Muscle layer of colon (tissue), 2 donors: ENCODE measurements at regions not wholly inside any gene's neighbourhood (a gene's known extent, or its start where the extent isn't known, plus 50 kb on each side); places are given as distances from the start of the nearest gene placed in this dataset.

Experiments
- H3K27ac ChIP-seq: one replicate; pipeline ENCODE4 v1.7.0; 2013; ENCODE audit warnings: low read depth, mild to moderate bottlenecking, low read length, moderate library complexity
- H3K27me3 ChIP-seq, 2 donors: one replicate each; pipeline ENCODE4 v1.7.0; 2013; ENCODE audit warnings: low read length in 2 of 2, mild to moderate bottlenecking in 2 of 2; ENCODE audit not compliant: insufficient read depth in 2 of 2, control insufficient read depth in 1 of 2
- H3K36me3 ChIP-seq: one replicate; pipeline ENCODE4 v1.7.0; 2013; ENCODE audit warnings: mild to moderate bottlenecking, low read length; ENCODE audit not compliant: insufficient read depth
- H3K4me1 ChIP-seq: one replicate; pipeline ENCODE4 v1.7.0; 2013; ENCODE audit warnings: mild to moderate bottlenecking, low read length; ENCODE audit not compliant: insufficient read depth
- H3K4me3 ChIP-seq, 2 donors: one replicate each; pipeline ENCODE4 v1.7.0; 2013; ENCODE audit warnings: low read length in 2 of 2, low read depth in 1 of 2, mild to moderate bottlenecking in 1 of 2, moderate library complexity in 1 of 2
- H3K9ac ChIP-seq: one replicate; pipeline ENCODE4 v1.7.0; 2013; ENCODE audit warnings: low read length
- H3K9me3 ChIP-seq: one replicate; pipeline ENCODE4 v1.7.0; 2013; ENCODE audit warnings: mild to moderate bottlenecking, low read length
- donor health status: abdominal sarcoma.
- donor health status: Adenocarcinoma of cecum.

GRCh38 chr4:181982437-181982836, 260.8 kb upstream of the TENM3 start:
- Histone ChIP-seq H3K4me3 (no peak overlapping the region), H3K27me3 (no peaks in the 10 kb centered on the region), H3K4me1 (no peaks in the 10 kb centered on the region), H3K9ac (no peak overlapping the region), H3K36me3 (no peaks in the 10 kb centered on the region), H3K9me3 (no peaks in the 10 kb centered on the region), H3K27ac (no peak overlapping the region)

DNA sequence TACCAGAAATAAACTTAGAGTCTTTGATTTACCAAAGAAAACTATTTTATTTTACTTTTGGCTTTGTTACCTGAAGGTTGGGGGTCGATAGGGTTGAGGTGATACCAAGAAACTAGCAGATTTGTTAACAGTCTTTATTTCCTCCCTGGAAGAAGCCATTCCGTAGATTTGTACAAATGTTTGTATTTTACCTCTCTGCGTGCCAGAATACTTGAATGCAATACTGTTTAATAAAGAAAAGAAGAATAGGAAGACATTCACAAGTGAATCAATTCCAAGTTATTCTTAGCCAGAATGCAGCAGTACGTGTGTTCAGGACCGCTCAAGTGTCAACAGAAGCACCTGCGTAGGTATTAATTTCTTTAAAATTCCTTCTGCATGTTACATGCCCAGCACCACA, 260.3 kb upstream of the TENM3 start:
- no peaks in the 10 kb centered on the region for H3K36me3 ChIP-seq

DNA sequence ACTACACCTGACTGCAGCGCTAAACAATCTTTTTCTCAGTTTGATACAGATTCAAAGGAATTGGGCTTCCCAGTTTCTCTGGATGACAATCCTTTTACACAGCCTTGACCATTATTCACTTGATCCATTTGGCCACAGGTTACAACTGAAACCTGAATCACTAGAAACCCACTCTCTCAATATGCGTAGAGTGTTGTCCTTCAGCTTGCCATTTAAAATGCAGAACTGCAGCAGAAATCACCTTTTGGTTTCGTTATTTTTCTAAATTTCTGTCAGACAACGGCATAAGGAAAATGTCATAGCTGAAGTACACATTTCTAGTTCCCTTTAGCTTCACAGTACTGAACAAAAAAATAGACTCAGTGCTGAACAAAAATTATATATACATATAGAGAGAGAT, 255.8 kb upstream of the TENM3 start:
- H3K9ac ChIP-seq = no peak overlapping the region
- H3K4me3 ChIP-seq = no peak overlapping the region
- H3K27me3 ChIP-seq = no peaks in the 10 kb centered on the region
- no peak overlapping the region for H3K27ac ChIP-seq
- H3K36me3 ChIP-seq = no peaks in the 10 kb centered on the region
- H3K9me3 ChIP-seq = no peaks in the 10 kb centered on the region
- H3K4me1 ChIP-seq = no peaks in the 10 kb centered on the region

More for the DNA sequence above, 260.3 kb upstream of the TENM3 start:
- Histone ChIP-seq H3K4me3 (no peak overlapping the region), H3K9ac (no peak overlapping the region), H3K9me3 (no peaks in the 10 kb centered on the region), H3K27ac (no peak overlapping the region), H3K27me3 (no peaks in the 10 kb centered on the region), H3K4me1 (no peaks in the 10 kb centered on the region)

DNA sequence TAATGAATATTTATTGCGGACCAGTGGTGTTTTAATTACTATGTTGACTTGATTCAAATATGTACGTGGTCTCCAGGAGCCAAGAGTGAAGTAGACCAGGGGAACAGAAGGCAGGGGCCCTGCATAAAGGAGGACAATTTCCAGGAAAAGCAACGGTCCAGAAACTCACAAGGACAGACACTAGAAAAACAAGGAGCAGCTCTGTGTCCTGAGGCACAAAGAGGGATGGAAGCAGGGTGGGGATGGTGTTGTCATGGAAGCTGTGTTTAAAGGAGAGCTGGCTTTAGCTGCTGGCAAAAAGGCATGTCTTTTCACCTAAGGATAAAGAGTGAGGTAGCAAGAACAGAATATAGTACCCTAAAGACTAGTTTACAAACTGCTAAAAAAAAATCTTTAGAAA, 254.1 kb upstream of the TENM3 start:
- Histone ChIP-seq H3K36me3 (no peaks in the 10 kb centered on the region), H3K27ac (no peak overlapping the region), H3K9me3 (no peaks in the 10 kb centered on the region), H3K9ac (no peak overlapping the region), H3K27me3 (no peaks in the 10 kb centered on the region), H3K4me1 (no peaks in the 10 kb centered on the region), H3K4me3 (no peak overlapping the region)

GRCh38 chr4:181991369-181992108, 251.7 kb upstream of the TENM3 start:
- H3K36me3 ChIP-seq = no peaks in the 10 kb centered on the region

GRCh38 chr4:181998398-181999295, 244.6 kb upstream of the TENM3 start:
- Histone ChIP-seq H3K4me1 (no peaks in the 10 kb centered on the region), H3K9ac (no peak overlapping the region), H3K27ac (no peak overlapping the region), H3K36me3 (no peaks in the 10 kb centered on the region), H3K27me3 (no peaks in the 10 kb centered on the region), H3K4me3 (no peak overlapping the region), H3K9me3 (no peaks in the 10 kb centered on the region)

More at GRCh38 chr4:181991369-181992108, 251.7 kb upstream of the TENM3 start:
- Histone ChIP-seq H3K4me3 (no peak overlapping the region), H3K9ac (no peak overlapping the region), H3K27ac (no peak overlapping the region), H3K27me3 (no peaks in the 10 kb centered on the region), H3K4me1 (no peaks in the 10 kb centered on the region), H3K9me3 (no peaks in the 10 kb centered on the region)

DNA sequence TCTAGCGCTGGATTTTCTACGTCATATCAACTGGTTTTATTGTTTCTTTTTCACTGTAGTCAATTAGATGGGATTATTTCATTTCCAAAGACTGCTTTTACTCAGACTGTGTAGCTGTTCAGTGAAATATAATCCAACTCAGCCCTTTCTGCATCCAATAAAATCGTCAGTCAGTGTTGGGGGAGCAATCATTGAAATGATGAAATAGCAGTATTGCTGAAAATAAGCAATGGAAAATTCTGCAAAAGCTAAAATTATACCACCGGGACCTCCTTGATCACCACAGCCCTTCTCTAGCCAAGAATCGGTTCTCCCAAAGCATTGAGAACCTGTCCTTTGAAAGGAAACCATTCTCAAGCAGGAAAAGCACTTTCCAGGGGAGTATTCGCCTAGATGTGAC, 243.1 kb upstream of the TENM3 start:
- no peak overlapping the region for H3K9ac ChIP-seq

GRCh38 chr4:182010876-182011275, 232.3 kb upstream of the TENM3 start:
- Histone ChIP-seq H3K27me3 (no peaks in the 10 kb centered on the region), H3K4me1 (no peaks in the 10 kb centered on the region), H3K9ac (no peak overlapping the region), H3K4me3 (no peak overlapping the region), H3K9me3 (no peaks in the 10 kb centered on the region), H3K27ac (no peak overlapping the region), H3K36me3 (no peaks in the 10 kb centered on the region)

More for the DNA sequence above, 243.1 kb upstream of the TENM3 start:
- H3K27me3 ChIP-seq = no peaks in the 10 kb centered on the region
- H3K9me3 ChIP-seq = no peaks in the 10 kb centered on the region
- H3K4me3 ChIP-seq = no peak overlapping the region
- no peaks in the 10 kb centered on the region for H3K4me1 ChIP-seq
- H3K27ac ChIP-seq = no peak overlapping the region
- no peaks in the 10 kb centered on the region for H3K36me3 ChIP-seq

GRCh38 chr4:182014164-182014563, 229.0 kb upstream of the TENM3 start:
- no peaks in the 10 kb centered on the region for H3K4me1 ChIP-seq
- H3K36me3 ChIP-seq = no peaks in the 10 kb centered on the region
- H3K9ac ChIP-seq = no peak overlapping the region
- no peaks in the 10 kb centered on the region for H3K9me3 ChIP-seq
- no peak overlapping the region for H3K27ac ChIP-seq
- H3K27me3 ChIP-seq = no peaks in the 10 kb centered on the region
- no peak overlapping the region for H3K4me3 ChIP-seq

DNA sequence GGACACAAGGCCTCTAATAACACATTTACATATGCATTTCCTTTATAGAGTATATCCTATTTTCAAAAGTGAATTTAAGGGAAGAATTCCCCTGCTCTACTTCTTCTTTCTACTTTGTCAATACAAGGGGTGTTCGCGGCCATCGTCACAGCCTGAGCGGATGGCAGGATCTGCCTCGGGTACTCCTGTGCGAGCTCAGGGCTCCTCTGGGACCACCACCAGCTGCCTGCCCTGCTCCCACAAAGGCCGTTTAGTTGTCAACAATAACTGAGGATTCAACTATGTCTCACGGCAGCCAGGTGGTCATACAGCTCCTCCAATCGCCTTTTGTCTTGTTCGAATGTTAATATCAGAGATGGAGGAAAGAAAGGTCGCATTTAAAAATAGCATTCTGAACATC, 228.2 kb upstream of the TENM3 start:
- Histone ChIP-seq H3K36me3 (no peaks in the 10 kb centered on the region), H3K27ac (no peak overlapping the region), H3K4me3 (no peak overlapping the region), H3K9me3 (no peaks in the 10 kb centered on the region), H3K4me1 (no peaks in the 10 kb centered on the region), H3K9ac (no peak overlapping the region), H3K27me3 (no peaks in the 10 kb centered on the region)

DNA sequence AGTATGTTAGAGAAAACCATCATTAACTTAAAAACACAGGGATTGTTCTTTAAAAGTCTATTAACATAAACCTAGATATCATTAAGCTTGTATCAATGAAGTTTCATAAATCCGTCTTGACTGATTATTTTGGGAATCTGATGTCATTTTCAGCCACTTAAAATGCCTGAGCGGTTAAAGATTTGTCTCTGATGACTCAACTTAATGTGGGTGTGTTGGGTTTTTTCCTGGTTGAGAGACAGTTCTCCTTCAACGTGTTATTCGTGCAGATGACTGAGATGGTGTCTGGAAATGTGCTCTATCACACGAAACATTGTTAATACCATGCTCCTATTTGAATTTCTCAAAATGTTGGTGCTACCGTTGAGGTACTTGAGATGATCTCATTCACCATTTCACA, 227.3 kb upstream of the TENM3 start:
- no peak overlapping the region for H3K4me3 ChIP-seq
- no peaks in the 10 kb centered on the region for H3K27me3 ChIP-seq
- H3K27ac ChIP-seq = no peak overlapping the region
- H3K9me3 ChIP-seq = no peaks in the 10 kb centered on the region
- H3K4me1 ChIP-seq = no peaks in the 10 kb centered on the region
- H3K9ac ChIP-seq = no peak overlapping the region
- no peaks in the 10 kb centered on the region for H3K36me3 ChIP-seq
